ENCODE measurements at regions not wholly inside any gene's neighbourhood (a gene's known extent, or its start where the extent isn't known, plus 50 kb on each side); places are given as distances from the start of the nearest gene placed in this dataset.

DNA sequence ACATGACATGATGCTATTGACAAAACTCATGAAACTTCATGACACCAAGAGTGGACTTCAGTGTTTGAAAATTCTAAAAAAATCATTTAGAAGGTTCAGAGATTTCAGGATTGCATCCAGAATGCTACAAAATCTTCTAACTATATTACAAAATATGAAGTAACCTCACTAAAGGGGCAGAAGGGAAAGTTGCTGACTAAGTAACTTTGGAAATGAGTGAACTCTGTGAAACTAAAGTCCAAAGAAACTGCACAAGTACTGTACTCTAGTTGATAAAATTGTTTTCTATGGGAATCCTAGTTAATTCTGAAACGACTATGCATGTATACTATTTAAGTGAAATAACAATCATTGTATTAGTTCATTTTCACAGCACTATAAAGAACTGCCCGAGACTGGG is 184.4 kb downstream of the LYPLAL1 start:
- Histone ChIP-seq H2AFZ (ENCODE audit: low read length) (no peak overlapping the region), H3K9me3 (ENCODE audit: insufficient read depth, low read depth, low read length) (no peaks in the 10 kb centered on the region), H3K9ac (ENCODE audit: low read depth, low read length, poor library complexity, severe bottlenecking) (no peak overlapping the region), H3K4me3 (ENCODE audit: low read length, poor library complexity, severe bottlenecking) (no peak overlapping the region), H3K9me2 (replicated peaks; ENCODE audit: low read depth, low read length) (no peaks in the 10 kb centered on the region), H3F3A (ENCODE audit: low read depth) (no peaks in the 10 kb centered on the region), H3K27me3 (ENCODE audit: insufficient read depth, low read length, poor library complexity, severe bottlenecking) (no peaks in the 10 kb centered on the region), H3K36me3 (ENCODE audit: insufficient read depth, low read length) (no peaks in the 10 kb centered on the region), H3K4me2 (ENCODE audit: low read depth, low read length, poor library complexity, severe bottlenecking) (no peak overlapping the region), H3K79me2 (ENCODE audit: insufficient read depth, low read length) (no peaks in the 10 kb centered on the region), H3K4me1 (ENCODE audit: insufficient read depth, low read length, poor library complexity, severe bottlenecking) (no peaks in the 10 kb centered on the region), H4K20me1 (ENCODE audit: insufficient read depth, low read length, poor library complexity, severe bottlenecking) (no peaks in the 10 kb centered on the region)
- TF ChIP-seq, protein P1, sequence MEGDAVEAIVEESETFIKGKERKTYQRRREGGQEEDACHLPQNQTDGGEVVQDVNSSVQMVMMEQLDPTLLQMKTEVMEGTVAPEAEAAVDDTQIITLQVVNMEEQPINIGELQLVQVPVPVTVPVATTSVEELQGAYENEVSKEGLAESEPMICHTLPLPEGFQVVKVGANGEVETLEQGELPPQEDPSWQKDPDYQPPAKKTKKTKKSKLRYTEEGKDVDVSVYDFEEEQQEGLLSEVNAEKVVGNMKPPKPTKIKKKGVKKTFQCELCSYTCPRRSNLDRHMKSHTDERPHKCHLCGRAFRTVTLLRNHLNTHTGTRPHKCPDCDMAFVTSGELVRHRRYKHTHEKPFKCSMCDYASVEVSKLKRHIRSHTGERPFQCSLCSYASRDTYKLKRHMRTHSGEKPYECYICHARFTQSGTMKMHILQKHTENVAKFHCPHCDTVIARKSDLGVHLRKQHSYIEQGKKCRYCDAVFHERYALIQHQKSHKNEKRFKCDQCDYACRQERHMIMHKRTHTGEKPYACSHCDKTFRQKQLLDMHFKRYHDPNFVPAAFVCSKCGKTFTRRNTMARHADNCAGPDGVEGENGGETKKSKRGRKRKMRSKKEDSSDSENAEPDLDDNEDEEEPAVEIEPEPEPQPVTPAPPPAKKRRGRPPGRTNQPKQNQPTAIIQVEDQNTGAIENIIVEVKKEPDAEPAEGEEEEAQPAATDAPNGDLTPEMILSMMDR (conservative IDR thresholded peaks at IDR 0.05; ENCODE audit: low read length), result no peak
- no peak for TF ChIP-seq EZH2phosphoT487 (IDR thresholded peaks at IDR 0.05; ENCODE audit: borderline replicate concordance)

- no peaks in the 10 kb centered on the region for H3K36me3 ChIP-seq (ENCODE audit: insufficient read depth, low read length)
- H3K9me3 ChIP-seq (ENCODE audit: insufficient read depth, low read depth, low read length), result no peaks in the 10 kb centered on the region
- H3K27me3 ChIP-seq (ENCODE audit: insufficient read depth, low read length, poor library complexity, severe bottlenecking), result no peaks in the 10 kb centered on the region
- H3K79me2 ChIP-seq (ENCODE audit: insufficient read depth, low read length), result no peaks in the 10 kb centered on the region
- no peaks in the 10 kb centered on the region for H3F3A ChIP-seq (ENCODE audit: low read depth)
- H3K4me2 ChIP-seq (ENCODE audit: low read depth, low read length, poor library complexity, severe bottlenecking), result no peak overlapping the region
- H3K4me3 ChIP-seq (ENCODE audit: low read length, poor library complexity, severe bottlenecking), result no peak overlapping the region
- no peaks in the 10 kb centered on the region for H3K9me2 ChIP-seq (replicated peaks; ENCODE audit: low read depth, low read length)
- no peaks in the 10 kb centered on the region for H3K4me1 ChIP-seq (ENCODE audit: insufficient read depth, low read length, poor library complexity, severe bottlenecking)
- no peaks in the 10 kb centered on the region for H4K20me1 ChIP-seq (ENCODE audit: insufficient read depth, low read length, poor library complexity, severe bottlenecking)
- H3K9ac ChIP-seq (ENCODE audit: low read depth, low read length, poor library complexity, severe bottlenecking), result no peak overlapping the region
- TF ChIP-seq EZH2phosphoT487 (IDR thresholded peaks at IDR 0.05; ENCODE audit: borderline replicate concordance), result no peak
- TF ChIP-seq, protein P1 (conservative IDR thresholded peaks at IDR 0.05; ENCODE audit: low read length), result no peak
- H2AFZ ChIP-seq (ENCODE audit: low read length), result no peak overlapping the region
These were observed 181.3 kb downstream of the LYPLAL1 start for GRCh38 chr1:219354962-219355361.

GRCh38 chr1:219352961-219353651 is 179.4 kb downstream of the LYPLAL1 start:
- Histone ChIP-seq H3K36me3 (ENCODE audit: insufficient read depth, low read length) (no peaks in the 10 kb centered on the region), H3K27me3 (ENCODE audit: insufficient read depth, low read length, poor library complexity, severe bottlenecking) (no peaks in the 10 kb centered on the region), H3K79me2 (ENCODE audit: insufficient read depth, low read length) (no peaks in the 10 kb centered on the region), H3K9me2 (replicated peaks; ENCODE audit: low read depth, low read length) (no peaks in the 10 kb centered on the region), H4K20me1 (ENCODE audit: insufficient read depth, low read length, poor library complexity, severe bottlenecking) (no peaks in the 10 kb centered on the region), H3K9me3 (ENCODE audit: insufficient read depth, low read depth, low read length) (no peaks in the 10 kb centered on the region), H2AFZ (ENCODE audit: low read length) (no peak overlapping the region), H3K4me1 (ENCODE audit: insufficient read depth, low read length, poor library complexity, severe bottlenecking) (no peaks in the 10 kb centered on the region), H3K4me2 (ENCODE audit: low read depth, low read length, poor library complexity, severe bottlenecking) (no peak overlapping the region), H3K9ac (ENCODE audit: low read depth, low read length, poor library complexity, severe bottlenecking) (no peak overlapping the region), H3K4me3 (ENCODE audit: low read length, poor library complexity, severe bottlenecking) (no peak overlapping the region), H3F3A (ENCODE audit: low read depth) (no peaks in the 10 kb centered on the region)
- TF ChIP-seq EZH2phosphoT487 (IDR thresholded peaks at IDR 0.05; ENCODE audit: borderline replicate concordance), result no peak
- TF ChIP-seq, protein P1 (conservative IDR thresholded peaks at IDR 0.05; ENCODE audit: low read length), result no peak
